Stimulated activated naive CD4-positive, alpha-beta T cell (primary cell): ENCODE measurements at regions not wholly inside any gene's neighbourhood (a gene's known extent, or its start where the extent isn't known, plus 50 kb on each side); places are given as distances from the start of the nearest gene placed in this dataset.
"Not testable (repeated sequence)": the region's sequence is repeated elsewhere in the genome, so short reads cannot be mapped to it uniquely, and the experiment has no call there.

ENCODE experiments used
- DNase-seq, 6 experiments: peaks; one replicate each; lab custom pipeline; 2025; lab: John Stamatoyannopoulos, UW

DNA sequence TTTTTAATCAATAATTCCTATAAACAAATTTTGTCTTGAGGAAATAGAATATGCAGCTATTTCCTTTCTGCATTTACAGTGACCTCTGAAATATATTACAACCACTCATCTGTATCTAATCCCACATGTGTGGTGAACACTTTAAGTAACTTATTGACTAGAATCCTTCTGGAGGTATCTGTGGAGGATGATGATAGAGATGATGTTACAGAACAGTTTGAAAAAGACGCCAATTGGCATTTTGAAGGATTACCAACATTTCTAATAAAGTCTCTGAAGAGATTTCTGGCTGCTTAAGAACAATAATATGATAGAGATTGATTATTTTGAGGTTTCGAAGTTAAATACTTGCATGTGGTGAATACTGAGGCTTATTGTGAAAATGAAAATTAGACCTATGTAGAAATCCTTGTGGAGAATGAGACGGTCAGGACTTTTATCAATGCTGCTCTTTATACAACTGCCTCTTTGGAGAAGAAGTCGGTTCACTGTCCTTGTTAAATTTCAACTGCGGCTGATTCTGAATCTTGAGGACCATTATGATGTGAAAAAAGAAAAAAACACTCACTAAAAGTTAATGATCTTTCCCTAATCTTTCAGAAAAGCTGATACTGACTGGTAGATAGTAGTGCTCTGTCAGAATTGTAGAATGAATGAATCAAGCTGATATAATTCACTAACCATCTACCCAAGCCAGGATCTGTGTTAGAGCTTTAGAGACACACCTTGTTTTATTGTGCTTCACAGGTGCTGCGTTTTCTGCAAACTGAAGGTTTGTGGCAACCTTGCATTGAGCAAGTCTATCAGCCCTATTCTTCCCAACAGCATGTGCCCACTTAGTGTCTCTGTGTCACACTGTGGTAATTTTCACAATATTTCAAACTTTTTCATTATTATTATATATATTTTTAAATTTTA, 204.7 kb downstream of the SPRY1 start:
- no peak for DNase-seq

DNA sequence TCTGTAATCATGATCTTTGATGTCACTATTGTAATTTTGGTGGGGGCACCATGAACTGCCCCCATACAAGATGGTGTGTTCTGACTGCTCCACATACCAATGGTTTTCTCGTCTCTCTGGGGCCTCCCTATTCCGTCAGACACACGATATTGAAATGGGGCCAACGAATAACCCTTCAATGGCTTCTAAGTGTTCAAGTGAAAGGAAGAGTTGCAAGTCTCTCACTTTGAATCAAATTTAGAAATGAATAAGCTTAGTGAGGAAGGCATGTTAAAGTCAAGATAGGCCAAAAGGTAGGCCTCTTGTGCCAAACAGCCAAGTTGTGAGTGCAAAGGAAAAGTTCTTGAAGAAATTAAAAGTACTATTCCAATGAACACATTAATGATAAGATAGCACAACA, 205.4 kb downstream of the SPRY1 start:
- DNase-seq, result no peak

DNA sequence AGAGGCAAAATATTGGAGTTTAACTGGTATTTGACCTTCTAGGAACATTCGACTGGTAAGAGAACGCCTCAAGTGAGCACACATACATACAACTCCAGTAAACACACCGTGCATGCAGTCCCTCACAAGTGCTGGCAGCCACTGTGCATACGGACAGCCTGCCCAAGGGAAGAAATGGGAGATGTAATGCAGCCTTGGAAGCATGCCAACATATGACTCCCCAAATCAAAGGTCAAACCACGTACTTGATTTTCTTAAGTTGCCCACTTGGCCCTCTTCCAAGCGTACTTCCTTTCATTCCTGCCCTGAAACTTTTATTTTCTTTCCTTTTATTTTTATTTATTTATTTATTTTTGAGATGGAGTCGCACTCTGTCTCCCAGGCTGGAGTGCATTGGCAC, 206.6 kb downstream of the SPRY1 start:
- DNase-seq, result no peak

DNA sequence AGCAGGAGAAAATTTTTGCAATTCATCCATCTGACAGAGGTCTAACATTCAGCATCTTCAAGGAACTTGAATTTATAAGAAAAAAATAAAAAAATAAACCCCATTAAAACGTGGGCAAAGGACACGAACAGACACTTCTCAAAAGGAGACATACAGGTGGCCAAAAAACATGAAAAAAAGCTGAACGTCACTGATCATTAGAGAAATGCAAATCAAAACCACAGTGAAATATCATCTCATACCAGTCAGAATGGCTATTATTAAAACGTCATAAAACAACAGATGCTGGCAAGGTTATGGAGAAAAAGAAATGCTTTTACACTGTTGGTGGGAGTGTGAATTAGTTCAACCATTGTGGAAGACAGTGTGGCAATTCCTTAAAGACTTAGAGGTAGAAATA, 209.2 kb downstream of the SPRY1 start:
- not testable (repeated sequence) for DNase-seq

DNA sequence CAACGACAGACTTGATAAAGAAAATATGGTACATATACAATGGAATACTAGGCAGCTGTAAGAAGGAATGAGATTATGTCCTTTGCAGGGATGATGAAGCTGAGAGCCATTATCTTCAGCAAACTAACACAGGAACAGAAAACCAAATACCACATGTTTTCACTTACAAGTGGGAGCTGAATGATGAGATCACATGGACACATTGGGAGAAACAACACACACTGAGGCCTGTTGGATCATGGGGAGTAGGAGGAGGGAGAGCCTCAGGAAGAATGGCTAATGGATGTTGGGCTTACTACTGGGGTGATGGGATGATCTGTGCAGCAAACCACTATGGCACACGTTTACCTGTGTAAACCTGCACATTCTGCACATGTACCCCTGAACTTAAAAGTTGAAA, 209.7 kb downstream of the SPRY1 start:
- no peak for DNase-seq

DNA sequence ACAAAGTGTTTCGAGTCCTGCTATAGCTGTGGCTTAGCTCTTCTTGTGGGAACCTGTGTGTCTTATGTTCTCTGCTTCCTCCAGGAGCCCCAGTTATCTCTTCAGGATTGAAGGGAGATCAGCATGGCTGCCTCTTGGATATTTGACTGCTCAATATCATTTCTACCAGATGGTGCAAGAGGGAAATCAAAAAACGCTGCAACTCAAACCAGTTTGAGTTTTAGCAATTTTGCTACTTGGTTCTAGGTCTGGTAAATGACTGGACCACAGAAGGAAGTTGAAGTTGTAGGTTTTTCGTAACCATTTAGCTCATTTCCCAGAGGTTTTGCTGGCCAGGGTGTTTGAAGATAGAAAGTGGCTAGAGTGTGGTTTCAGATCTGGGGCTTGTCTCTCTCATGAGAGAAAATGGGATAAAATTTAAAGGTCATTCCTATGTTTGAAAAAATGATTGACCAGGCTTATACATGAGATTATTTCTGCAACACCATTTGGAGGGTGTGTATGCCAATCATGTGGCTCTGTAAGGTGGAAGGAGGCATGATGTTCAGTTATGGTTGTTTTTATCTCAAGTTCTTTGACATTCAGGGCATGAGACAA, 210.4 kb downstream of the SPRY1 start:
- DNase-seq, result no peak

DNA sequence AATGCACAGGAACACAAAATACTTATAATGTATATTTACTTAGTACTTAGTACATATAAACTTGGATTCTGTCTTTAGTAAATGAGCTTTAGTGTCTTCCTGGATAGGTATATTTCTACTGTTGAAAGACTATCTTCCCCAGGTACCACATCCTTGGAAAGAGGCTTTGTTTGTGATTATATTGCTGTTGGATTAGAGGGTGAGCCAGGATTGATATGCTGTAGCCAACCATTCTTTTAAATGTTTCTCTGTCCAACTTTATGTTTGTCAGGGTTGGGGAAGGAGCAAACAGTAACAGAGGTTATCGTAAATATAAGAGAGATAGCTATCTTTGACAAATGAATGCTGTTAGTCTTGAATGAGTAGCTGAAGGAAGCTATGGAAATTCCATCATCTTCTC, 213.2 kb downstream of the SPRY1 start:
- DNase-seq, result no peak

DNA sequence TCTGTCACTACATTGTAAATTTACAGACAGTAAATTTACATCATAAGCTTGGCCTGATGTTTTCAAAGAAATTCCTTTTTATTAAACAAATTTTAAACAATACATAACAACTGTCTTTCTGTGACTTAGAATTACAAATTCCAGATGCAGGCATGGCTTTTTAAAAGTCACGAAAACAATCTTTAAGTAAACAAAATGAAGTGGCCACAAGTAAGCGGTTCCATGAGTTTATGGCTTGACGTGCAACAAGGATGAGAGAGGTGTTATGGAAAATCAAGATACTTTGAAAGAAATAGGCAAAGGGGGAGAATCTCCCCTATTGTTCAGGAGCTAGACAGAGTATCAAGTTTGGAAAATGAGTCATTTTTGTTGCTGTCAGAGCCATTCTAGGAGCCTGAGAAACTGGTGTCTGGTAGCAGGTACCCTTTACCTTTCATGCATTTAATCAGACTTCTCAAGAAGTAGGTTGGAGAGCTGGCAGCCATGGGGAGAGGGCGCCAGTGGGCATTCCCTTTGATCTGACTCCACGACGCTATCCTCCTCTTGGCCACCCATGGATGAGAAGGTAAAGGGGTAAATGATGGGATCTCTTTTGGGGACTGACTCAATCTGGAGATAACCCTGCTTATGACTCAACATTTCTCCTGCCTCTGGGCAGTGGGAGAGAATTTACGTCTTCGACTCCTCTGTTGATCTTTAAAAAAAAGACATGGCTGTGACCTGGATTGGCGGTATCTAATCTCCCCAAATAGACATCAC, 217.2 kb downstream of the SPRY1 start:
- DNase-seq, result no peak

DNA sequence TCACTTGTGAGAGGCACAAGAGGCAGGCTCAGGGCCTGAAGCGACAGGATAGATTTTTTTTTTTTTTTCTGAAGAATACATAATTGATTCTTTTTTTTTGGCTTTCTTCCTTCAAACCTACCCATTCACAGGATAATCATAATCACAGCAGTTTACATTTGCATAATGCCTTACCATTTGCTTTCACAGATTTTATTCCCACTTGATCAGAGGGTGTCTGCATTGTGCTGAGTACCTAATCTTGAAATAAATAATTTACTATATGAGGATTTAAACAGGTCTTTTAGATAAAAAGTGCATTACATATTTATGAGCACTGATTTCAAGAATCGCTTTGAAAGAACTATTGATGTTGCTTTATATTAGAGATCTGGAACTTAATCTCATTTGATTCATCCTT, 219.3 kb downstream of the SPRY1 start:
- DNase-seq, result no peak

DNA sequence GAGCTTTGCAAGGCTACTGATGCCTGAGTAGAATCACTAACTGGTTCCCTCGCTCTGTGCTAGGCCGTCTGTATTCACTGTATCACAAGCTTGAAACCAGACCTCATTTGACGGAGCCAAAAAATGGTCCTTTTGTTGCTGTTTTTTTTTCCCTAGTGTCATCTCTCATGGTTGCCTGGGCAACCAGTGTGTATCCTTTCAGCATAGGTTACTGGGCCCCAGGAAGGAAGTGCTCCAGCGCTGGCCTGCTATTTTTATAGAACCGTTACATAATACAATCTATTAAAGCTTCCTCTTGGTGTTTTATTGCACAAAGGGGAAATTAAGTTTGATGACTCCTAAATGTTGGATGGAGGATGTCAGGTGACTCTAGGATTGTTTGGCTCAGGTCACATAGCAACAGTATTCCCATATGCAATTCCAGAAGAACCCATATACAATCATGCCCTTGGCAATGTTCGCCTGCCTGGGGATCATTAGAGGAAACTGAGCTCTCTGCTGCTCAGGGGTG, 220.4 kb downstream of the SPRY1 start:
- peak in 5 of 6 experiments; percentile 27 to 60 (median 49) for DNase-seq

DNA sequence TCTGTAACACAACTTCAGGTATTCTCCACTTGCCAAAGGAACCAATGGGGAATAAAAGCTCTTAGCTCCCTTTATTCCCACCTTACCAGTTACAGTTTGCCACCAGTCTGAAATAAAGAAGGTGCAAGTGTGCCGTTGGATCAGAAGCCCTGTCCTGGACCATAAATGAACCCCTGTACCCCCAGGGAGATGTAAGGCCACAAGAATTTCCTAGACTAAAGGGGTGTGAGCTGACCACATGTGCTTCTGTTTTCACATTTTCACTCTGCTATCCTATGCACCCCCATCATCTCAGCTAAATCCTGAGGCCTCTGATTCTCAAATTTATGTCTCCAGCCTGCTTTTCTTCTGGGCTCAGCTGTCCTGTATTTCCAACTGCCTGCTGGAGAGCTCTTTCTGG, 221.2 kb downstream of the SPRY1 start:
- no peak for DNase-seq

DNA sequence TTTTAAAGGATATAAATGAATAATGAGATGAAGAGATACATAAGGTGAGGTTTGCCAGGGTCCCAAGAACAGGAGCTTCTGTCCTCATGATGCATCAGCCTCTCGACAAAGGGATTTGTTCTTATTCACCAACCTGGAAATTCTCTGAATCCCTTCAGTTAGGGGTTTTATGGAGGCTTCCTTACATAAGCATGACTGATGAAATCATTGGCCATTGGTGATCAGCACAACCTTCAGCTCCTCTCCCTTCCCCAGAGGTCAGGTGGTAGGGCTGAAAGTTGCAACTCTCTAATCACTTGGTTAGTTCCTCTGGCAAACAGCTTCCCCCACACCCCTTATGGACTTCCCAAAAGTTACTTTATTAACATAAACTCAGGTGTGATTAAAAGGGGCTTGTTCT, 222.0 kb downstream of the SPRY1 start:
- no peak for DNase-seq

DNA sequence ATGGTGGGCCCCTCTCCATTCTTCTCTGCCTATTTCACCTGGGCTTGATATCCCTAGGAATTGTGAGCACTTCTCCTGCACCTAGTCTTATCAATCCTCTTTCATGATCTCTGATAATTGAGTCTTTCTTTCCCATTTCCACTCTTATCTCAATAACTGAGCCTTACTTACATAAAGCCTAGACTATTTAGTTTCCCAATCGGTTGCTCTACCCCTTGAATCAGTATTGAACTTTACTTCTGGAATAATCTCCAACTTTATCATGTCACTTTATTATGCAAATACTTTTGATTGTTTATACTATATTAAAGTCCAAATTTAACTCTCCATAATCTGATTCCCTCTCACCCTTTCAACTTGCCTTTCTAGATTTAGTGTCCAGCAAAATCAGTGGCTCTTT, 222.7 kb downstream of the SPRY1 start:
- DNase-seq, result no peak

DNA sequence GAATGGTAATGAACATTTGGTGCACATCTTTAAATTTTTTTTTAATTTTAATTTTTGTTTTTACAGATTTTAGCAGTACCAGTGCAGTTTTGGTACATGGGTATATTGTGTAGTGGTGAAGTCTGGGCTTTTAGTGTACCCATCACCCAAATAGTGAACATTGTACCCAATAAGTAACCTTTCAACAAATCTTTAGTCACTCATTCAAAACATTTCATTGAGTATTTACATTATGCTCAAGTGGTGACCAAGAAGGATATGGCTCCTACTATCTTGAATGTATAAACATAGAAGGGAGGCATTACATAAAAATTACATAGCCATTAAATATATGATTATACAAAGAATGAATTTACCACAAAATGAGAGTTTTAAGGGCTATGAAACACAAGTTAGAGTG, 223.3 kb downstream of the SPRY1 start:
- DNase-seq, result no peak

DNA sequence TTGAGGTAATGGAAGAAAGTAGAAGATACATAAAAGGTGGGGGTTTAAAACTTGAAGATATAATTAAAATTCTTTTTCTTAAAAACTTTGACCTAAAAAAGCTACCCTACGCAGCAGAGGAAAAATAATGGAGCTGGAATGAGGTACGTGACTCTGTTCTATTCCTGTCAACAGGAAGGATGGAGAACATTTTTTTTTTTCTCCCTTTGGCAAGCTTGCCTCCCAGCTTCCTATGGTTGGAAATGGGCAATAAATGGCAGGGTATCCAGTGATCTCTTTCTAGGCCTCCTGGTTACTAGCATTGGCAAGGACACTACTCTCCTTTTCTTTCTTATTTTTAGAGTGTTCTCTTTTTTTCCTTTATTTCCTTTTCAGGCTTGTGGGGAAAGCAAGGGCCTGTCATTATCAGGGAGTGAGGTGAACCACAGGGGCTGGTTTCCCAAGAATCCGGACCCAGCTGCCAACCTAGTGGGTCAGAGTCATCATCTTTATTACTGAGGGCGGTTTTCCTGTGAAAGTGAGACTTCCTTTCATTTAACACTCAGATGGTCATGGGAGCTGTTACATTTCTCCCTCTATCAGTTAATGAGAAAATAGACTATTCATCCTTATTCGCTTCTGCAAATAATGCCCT, 224.6 kb downstream of the SPRY1 start:
- DNase-seq, result no peak

DNA sequence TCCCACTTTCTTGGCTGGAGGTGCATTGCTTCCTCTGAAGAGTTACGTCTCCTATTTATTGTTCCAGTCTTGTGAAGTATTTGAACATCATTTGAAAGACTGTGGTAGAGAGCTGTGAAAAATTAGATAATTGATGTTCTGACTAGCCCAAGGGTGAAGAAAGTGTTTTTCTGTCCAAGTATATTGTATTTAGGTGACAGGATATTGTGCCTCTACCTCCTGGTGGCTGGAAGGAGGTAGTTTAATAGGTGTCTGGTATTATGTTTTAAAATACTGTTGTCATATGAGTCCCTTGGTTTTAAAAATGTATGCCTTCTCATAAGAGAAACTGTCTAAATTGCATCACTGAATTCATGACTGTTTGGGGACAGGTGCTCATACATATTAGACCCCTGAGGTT, 226.0 kb downstream of the SPRY1 start:
- DNase-seq, result no peak

DNA sequence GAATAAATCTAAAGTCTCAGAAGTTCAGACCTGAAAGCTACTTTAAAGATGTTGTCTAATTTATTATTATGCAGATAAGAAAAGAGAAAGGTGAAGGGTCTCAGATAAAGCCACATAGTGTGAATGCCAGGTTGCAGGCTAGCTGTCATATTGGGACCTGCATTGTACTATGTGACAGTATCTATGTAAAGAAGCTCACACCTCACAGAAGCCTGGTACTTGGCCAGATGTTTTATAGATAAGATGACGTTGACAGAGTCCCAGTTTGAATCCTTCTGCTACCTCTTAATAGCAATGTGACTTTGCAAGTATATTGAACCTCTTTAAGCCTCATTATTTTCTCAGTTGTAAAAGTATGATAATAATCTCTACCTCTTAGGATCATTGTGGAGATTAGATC, 227.0 kb downstream of the SPRY1 start:
- no peak for DNase-seq

DNA sequence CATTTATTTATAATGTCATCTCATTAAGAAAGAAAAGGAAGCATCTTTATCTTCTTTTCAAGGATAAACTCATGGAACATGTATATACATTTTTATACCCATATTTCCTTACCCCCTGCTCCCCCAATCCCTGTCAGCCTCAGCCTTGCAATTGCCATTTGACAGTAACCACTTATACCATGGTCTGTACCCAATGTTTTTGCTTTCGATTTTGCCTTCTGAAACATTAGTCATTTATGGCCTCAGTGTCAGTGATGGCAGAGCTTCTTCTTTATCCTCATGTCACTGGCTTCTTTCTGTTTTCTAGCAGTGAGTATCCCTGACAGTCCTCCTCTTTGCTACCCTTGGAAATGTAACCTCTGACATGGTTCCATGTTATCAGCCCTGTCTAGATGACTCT, 228.4 kb downstream of the SPRY1 start:
- DNase-seq, result no peak

DNA sequence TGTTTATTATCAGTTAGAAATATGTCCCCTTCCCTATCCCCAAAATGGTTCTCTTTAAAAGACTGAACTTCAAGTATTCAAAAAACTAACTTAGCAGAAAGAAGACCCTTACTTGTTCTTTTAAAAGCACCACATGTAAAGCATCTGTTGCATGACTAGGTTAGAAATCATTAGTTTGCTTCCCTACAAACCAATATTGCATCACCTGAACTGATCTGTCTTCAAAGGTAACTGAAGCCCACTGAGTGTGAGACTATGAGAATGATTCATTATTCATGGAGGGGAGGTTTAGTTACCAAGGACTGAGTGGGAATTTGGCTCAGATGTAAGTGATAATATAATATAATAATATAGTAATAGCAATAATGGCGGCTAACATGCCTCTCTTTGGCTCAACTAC, 231.7 kb downstream of the SPRY1 start:
- DNase-seq, result no peak

DNA sequence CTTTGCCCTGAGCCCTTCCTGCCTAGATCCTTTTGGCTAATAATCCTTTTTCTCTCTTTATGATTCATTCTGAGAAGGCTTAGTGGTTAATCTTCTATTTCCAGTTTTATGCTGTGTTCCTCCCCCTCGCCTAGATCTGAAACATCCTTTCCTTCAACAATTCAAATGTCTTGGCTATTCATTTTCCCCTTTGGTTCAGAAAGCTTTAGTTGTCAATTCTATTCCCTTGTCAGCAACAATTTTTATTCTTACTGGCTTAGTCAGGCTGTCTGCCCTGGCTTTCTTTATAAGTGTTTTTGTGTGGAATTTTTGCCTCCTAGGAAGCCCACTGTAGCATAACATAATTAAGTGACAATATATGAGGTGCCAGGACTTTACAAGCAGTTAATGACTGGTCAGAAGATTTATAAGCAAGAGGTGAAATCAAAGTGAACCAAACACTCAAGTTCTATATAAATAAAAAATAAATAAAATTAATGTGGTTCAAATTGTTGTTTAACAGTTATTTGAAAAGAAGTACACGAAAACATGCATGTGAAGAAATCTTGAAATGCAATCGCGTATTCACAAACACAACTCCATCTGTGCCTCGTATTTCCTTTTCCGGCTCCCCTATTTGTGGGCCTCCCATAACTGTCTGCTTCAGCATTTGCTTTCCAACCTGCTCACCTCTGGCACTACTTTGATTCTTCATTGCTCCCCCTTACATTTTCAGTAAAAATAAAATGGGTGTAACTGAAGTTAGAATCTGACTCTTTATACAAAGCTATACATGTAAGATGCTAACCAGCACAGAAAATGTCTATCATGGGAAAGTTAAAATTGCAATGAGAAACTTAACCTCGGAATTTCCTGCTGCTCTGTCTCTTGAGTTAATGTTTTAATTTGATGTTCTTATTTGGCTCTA, 235.4 kb downstream of the SPRY1 start:
- no peak for DNase-seq

DNA sequence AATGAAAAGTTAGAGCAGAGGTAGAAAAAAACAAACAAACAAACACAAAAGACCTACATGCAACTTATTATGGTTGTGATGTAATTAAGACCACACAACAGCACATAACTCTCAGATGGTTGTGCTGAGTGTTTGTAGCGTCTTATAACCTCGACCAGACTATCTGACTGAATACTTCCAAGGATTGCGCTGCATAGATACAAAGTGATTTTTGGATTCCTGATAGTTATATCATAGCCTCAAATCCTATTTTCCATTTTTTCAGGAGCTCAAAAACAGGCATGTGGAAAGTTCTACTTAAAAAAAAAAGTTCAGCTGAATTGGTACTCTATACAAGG, 236.1 kb downstream of the SPRY1 start:
- no peak for DNase-seq
